ENCODE measurements at regions not wholly inside any gene's neighbourhood (a gene's known extent, or its start where the extent isn't known, plus 50 kb on each side); places are given as distances from the start of the nearest gene placed in this dataset.

DNA sequence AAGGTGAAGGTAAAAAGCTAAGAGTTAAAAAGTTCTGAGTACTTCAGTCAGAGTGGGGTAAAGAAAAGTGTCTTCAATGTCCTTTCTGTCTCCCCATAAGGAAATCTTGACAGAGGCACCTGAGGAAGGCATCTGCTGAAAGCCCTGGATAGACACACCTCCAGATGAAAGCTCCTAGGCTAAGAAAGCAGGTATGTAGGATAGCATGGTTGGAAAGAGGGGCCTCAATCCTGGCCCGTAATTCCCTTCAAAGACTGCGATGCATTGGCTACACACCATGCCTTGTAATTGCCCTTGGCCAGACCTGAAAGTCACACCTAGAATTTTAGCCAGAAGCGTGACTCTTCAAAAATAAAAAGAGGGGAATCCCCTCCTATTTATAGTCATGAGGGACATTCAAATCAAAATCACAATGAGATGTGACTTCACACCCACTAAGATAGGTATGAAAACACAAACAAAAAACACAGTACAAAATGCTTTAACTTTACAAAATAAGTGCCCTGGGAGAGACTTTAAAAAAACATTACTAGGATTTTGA, 809.7 kb downstream of the IPMK start:
- no peak for DNase-seq
- no peaks in the 10 kb centered on the region for H3K36me3 ChIP-seq (ENCODE audit: insufficient read depth, low read length)
- H3K4me1 ChIP-seq (ENCODE audit: insufficient read depth, low read length) = no peaks in the 10 kb centered on the region
- Mint-ChIP-seq H3K27me3 (no peaks in the 10 kb centered on the region), H3K27ac (no peak overlapping the region), H3K4me3 (no peak overlapping the region), H3K36me3 (no peaks in the 10 kb centered on the region), H3K4me1 (no peaks in the 10 kb centered on the region), H3K9me3 (peaks cover 0 to 7% (median 2%) of the 10 kb centered on the region in 8 donors)
- no peak overlapping the region for H3K4me3 ChIP-seq (ENCODE audit: low read length in 2 of 2)
- no peaks in the 10 kb centered on the region for H3K27me3 ChIP-seq (ENCODE audit: insufficient read depth, low read length)
- ChIA-PET CTCF (ENCODE audit: partially characterized antibody) (no interaction called here), POLR2A (ENCODE audit: partially characterized antibody) (no interaction called here)
- no peak overlapping the region for H3K27ac ChIP-seq (ENCODE audit: low read depth, low read length)
- intact Hi-C loops (cut with micrococcal nuclease) = no loop called here
- no peaks in the 10 kb centered on the region for H3K9me3 ChIP-seq (ENCODE audit: control insufficient read depth in 1 of 2, low read length in 2 of 2)

DNA sequence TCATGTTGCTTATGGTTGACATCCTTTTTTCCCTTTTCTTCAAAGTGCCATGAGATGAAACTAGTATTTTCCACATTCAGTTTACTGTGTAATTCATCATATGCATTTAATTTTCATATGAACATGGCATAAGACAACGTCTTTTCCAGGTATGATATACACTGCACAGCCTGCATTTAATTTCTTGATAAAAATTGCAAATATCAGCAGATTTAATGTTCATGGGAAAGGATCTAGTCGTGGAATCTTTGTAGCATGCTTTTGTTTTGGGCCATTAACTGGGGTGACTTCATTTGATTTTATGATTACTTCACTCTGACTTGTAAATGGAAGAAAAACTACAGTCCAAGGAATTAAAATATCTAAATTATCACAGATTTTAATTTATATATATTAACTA, 837.3 kb downstream of the IPMK start:
- H3K4me3 ChIP-seq (ENCODE audit: low read length in 2 of 2) = no peak overlapping the region
- Mint-ChIP-seq H3K36me3 (no peaks in the 10 kb centered on the region), H3K27ac (no peak overlapping the region), H3K4me1 (no peaks in the 10 kb centered on the region), H3K27me3 (no peaks in the 10 kb centered on the region), H3K9me3 (peaks cover 0 to 4% (median 2%) of the 10 kb centered on the region in 8 donors), H3K4me3 (no peak overlapping the region)
- no peak overlapping the region for H3K27ac ChIP-seq (ENCODE audit: low read depth, low read length)
- no peaks in the 10 kb centered on the region for H3K9me3 ChIP-seq (ENCODE audit: control insufficient read depth in 1 of 2, low read length in 2 of 2)
- intact Hi-C loops (cut with micrococcal nuclease) = no loop called here
- POLR2A ChIA-PET (ENCODE audit: partially characterized antibody) = no interaction called here
- CTCF ChIA-PET (ENCODE audit: partially characterized antibody) = no interaction called here
- H3K4me1 ChIP-seq (ENCODE audit: insufficient read depth, low read length) = no peaks in the 10 kb centered on the region
- no peaks in the 10 kb centered on the region for H3K36me3 ChIP-seq (ENCODE audit: insufficient read depth, low read length)
- DNase-seq = no peak
- H3K27me3 ChIP-seq (ENCODE audit: insufficient read depth, low read length) = no peaks in the 10 kb centered on the region

- H3K9me3 ChIP-seq (ENCODE audit: control insufficient read depth in 1 of 2, low read length in 2 of 2) = no peaks in the 10 kb centered on the region
- ChIA-PET CTCF (ENCODE audit: partially characterized antibody) (no interaction called here), POLR2A (ENCODE audit: partially characterized antibody) (no interaction called here)
- no peaks in the 10 kb centered on the region for H3K36me3 ChIP-seq (ENCODE audit: insufficient read depth, low read length)
- no peaks in the 10 kb centered on the region for H3K4me1 ChIP-seq (ENCODE audit: insufficient read depth, low read length)
- no peaks in the 10 kb centered on the region for H3K36me3 Mint-ChIP-seq
- no peak overlapping the region for H3K27ac Mint-ChIP-seq
- no peak overlapping the region for H3K27ac ChIP-seq (ENCODE audit: low read depth, low read length)
- no peak for DNase-seq
- peaks cover 0 to 9% (median 3%) of the 10 kb centered on the region in 8 donors for H3K9me3 Mint-ChIP-seq
- H3K27me3 ChIP-seq (ENCODE audit: insufficient read depth, low read length) = no peaks in the 10 kb centered on the region
- H3K4me3 ChIP-seq (ENCODE audit: low read length in 2 of 2) = no peak overlapping the region
- no peaks in the 10 kb centered on the region for H3K27me3 Mint-ChIP-seq
- intact Hi-C loops (cut with micrococcal nuclease) = no loop called here
- H3K4me3 Mint-ChIP-seq = no peak overlapping the region
- H3K4me1 Mint-ChIP-seq = no peaks in the 10 kb centered on the region
Measured at GRCh38 chr10:57420881-57421280, 846.8 kb downstream of the IPMK start.

DNA sequence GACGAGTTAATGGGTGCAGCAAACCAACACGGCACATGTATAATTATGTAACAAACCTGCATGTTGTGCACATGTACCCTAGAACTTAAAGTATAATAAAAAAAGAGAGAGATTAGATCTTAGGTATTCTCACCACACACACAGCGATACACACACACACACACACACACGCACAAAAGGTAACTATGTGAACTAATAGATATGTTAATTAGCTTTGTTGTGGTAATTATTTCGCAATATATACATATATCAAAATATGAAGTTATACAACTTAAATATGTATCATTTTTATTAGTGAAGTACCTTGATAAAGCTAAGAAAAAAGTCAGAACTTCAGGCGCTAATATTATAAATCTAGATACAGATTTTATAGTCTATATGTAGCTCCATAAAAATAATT, 849.2 kb downstream of the IPMK start:
- Histone ChIP-seq H3K36me3 (ENCODE audit: insufficient read depth, low read length) (no peaks in the 10 kb centered on the region), H3K27ac (ENCODE audit: low read depth, low read length) (no peak overlapping the region), H3K4me3 (ENCODE audit: low read length in 2 of 2) (no peak overlapping the region), H3K27me3 (ENCODE audit: insufficient read depth, low read length) (no peaks in the 10 kb centered on the region), H3K4me1 (ENCODE audit: insufficient read depth, low read length) (no peaks in the 10 kb centered on the region), H3K9me3 (ENCODE audit: control insufficient read depth in 1 of 2, low read length in 2 of 2) (no peaks in the 10 kb centered on the region)
- Mint-ChIP-seq H3K9me3 (peaks cover 0 to 14% (median 4%) of the 10 kb centered on the region in 8 donors), H3K4me1 (no peaks in the 10 kb centered on the region), H3K27ac (no peak overlapping the region), H3K36me3 (no peaks in the 10 kb centered on the region), H3K27me3 (no peaks in the 10 kb centered on the region), H3K4me3 (no peak overlapping the region)
- ChIA-PET CTCF (ENCODE audit: partially characterized antibody) (no interaction called here), POLR2A (ENCODE audit: partially characterized antibody) (no interaction called here)
- DNase-seq = no peak
- intact Hi-C loops (cut with micrococcal nuclease) = no loop called here

DNA sequence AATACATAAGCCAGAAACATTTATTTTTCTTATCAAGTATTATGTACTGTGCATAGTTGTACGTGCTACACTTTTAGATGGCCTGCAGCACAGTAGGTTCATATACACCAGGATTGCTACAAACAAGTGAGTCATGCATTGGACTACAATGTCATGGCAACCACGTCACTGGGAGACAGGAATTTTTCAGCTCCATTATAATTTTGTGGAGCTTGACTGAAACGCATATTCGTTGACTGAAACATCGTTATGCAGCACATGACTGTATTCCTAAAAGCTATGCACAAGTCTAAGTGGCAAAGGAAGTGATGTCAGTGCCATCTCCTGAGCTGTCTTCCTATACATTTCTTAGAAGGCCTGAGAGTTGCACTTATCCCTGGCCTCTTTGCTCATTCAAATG, 871.8 kb downstream of the IPMK start:
- Mint-ChIP-seq H3K4me3 (no peak overlapping the region), H3K27me3 (no peaks in the 10 kb centered on the region), H3K27ac (no peak overlapping the region), H3K9me3 (peaks cover 0 to 6% (median under 1%) of the 10 kb centered on the region in 8 donors), H3K36me3 (no peaks in the 10 kb centered on the region), H3K4me1 (no peaks in the 10 kb centered on the region)
- ChIA-PET POLR2A (ENCODE audit: partially characterized antibody) (no interaction called here), CTCF (ENCODE audit: partially characterized antibody) (no interaction called here)
- Histone ChIP-seq H3K36me3 (ENCODE audit: insufficient read depth, low read length) (no peaks in the 10 kb centered on the region), H3K9me3 (ENCODE audit: control insufficient read depth in 1 of 2, low read length in 2 of 2) (no peaks in the 10 kb centered on the region), H3K4me1 (ENCODE audit: insufficient read depth, low read length) (no peaks in the 10 kb centered on the region), H3K4me3 (ENCODE audit: low read length in 2 of 2) (no peak overlapping the region), H3K27ac (ENCODE audit: low read depth, low read length) (no peak overlapping the region), H3K27me3 (ENCODE audit: insufficient read depth, low read length) (no peaks in the 10 kb centered on the region)
- no peak for DNase-seq
- intact Hi-C loops (cut with micrococcal nuclease) = no loop called here

DNA sequence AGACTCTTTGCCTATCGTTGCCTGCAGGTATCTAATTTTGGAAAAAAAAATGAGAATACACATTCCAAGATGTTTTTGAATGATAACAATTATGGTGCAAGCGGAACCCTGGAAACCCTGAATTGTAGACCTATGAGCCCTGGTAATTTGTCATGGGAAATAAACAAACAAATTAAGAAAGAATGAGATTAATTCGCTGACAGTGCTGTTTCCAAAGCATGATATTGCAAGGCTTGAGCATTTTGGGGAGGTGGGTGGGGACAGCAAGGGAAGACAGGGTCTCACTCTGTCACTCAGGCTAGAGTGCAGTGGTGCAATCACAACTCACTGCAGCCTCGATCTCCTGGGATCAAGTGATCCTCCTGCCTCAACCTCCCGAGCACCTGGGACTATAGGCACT, 900.3 kb downstream of the IPMK start:
- ChIA-PET CTCF (ENCODE audit: partially characterized antibody) (no interaction called here), POLR2A (ENCODE audit: partially characterized antibody) (no interaction called here)
- Mint-ChIP-seq H3K36me3 (no peaks in the 10 kb centered on the region), H3K9me3 (peaks cover 0 to 4% (median under 1%) of the 10 kb centered on the region in 8 donors), H3K4me3 (no peak overlapping the region), H3K4me1 (no peaks in the 10 kb centered on the region), H3K27me3 (no peaks in the 10 kb centered on the region), H3K27ac (no peak overlapping the region)
- Histone ChIP-seq H3K4me3 (ENCODE audit: low read length in 2 of 2) (no peak overlapping the region), H3K9me3 (ENCODE audit: control insufficient read depth in 1 of 2, low read length in 2 of 2) (no peaks in the 10 kb centered on the region), H3K27ac (ENCODE audit: low read depth, low read length) (no peak overlapping the region), H3K36me3 (ENCODE audit: insufficient read depth, low read length) (no peaks in the 10 kb centered on the region), H3K27me3 (ENCODE audit: insufficient read depth, low read length) (no peaks in the 10 kb centered on the region), H3K4me1 (ENCODE audit: insufficient read depth, low read length) (no peaks in the 10 kb centered on the region)
- no peak for DNase-seq
- intact Hi-C loops (cut with micrococcal nuclease) = no loop called here

DNA sequence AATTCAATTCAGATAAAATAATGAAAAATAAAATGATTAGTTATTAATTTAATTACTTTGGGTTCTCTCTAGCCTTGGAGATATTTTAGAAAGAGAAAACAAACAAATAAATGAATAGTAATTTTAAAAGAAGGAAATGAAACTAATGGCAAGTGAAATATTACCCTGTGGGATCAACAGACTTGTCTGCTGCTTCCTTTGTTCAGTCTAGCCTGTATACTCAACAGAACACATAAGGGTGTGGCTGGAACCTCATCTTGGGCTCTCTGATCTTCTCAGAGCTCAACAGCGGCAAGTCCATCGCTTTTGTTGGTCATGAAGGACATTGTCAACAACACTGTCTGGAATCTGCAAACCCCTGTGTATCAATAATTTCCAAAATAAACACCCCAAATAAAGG, 904.9 kb downstream of the IPMK start:
- Histone ChIP-seq H3K9me3 (ENCODE audit: control insufficient read depth in 1 of 2, low read length in 2 of 2) (no peaks in the 10 kb centered on the region), H3K27ac (ENCODE audit: low read depth, low read length) (no peak overlapping the region), H3K4me1 (ENCODE audit: insufficient read depth, low read length) (no peaks in the 10 kb centered on the region), H3K36me3 (ENCODE audit: insufficient read depth, low read length) (no peaks in the 10 kb centered on the region), H3K4me3 (ENCODE audit: low read length in 2 of 2) (no peak overlapping the region), H3K27me3 (ENCODE audit: insufficient read depth, low read length) (no peaks in the 10 kb centered on the region)
- ChIA-PET CTCF (ENCODE audit: partially characterized antibody) (no interaction called here), POLR2A (ENCODE audit: partially characterized antibody) (no interaction called here)
- no peak overlapping the region for H3K27ac Mint-ChIP-seq
- intact Hi-C loops (cut with micrococcal nuclease) = no loop called here
- H3K36me3 Mint-ChIP-seq = no peaks in the 10 kb centered on the region
- DNase-seq = no peak
- no peaks in the 10 kb centered on the region for H3K4me1 Mint-ChIP-seq
- H3K27me3 Mint-ChIP-seq = no peaks in the 10 kb centered on the region
- H3K9me3 Mint-ChIP-seq = no peaks in the 10 kb centered on the region
- H3K4me3 Mint-ChIP-seq = no peak overlapping the region

DNA sequence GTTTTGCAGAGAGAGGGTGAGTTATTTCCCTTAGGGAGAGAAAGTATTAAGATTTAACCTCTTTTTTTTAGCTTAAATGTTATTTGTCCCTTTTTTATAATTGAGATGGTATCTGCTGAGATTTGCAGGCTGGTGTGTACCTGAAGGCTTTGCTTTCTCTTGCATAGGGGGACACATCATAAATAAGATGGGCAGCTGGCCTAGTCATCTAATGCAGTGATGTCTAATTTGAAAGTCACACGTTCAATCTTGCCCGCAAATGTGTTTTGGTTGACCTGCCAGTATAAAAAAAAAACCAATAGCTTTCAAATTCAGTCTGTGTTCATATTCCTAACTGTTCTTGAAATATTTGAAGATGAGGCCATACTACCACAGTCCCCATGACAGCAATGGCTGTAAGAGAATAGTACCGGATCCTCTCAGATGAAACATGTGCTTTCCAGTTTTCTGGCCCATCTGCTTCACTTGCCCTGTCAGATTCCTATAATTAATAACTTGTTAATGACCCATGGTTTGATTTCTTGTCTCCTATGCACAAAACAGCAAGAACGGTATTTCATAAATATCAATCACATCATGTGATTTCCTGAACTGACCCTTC, 914.2 kb downstream of the IPMK start:
- no peaks in the 10 kb centered on the region for H3K27me3 ChIP-seq (ENCODE audit: insufficient read depth, low read length)
- no peak overlapping the region for H3K27ac ChIP-seq (ENCODE audit: low read depth, low read length)
- H3K4me3 ChIP-seq (ENCODE audit: low read length in 2 of 2) = no peak overlapping the region
- intact Hi-C loops (cut with micrococcal nuclease) = no loop called here
- no peaks in the 10 kb centered on the region for H3K4me1 Mint-ChIP-seq
- no peaks in the 10 kb centered on the region for H3K27me3 Mint-ChIP-seq
- POLR2A ChIA-PET (ENCODE audit: partially characterized antibody) = no interaction called here
- DNase-seq = no peak
- H3K36me3 Mint-ChIP-seq = no peaks in the 10 kb centered on the region
- H3K9me3 ChIP-seq (ENCODE audit: control insufficient read depth in 1 of 2, low read length in 2 of 2) = no peaks in the 10 kb centered on the region
- peaks cover 0 to 7% (median 4%) of the 10 kb centered on the region in 8 donors for H3K9me3 Mint-ChIP-seq
- H3K4me3 Mint-ChIP-seq = no peak overlapping the region
- CTCF ChIA-PET (ENCODE audit: partially characterized antibody) = no interaction called here
- H3K27ac Mint-ChIP-seq = no peak overlapping the region
- H3K4me1 ChIP-seq (ENCODE audit: insufficient read depth, low read length) = no peaks in the 10 kb centered on the region
- no peaks in the 10 kb centered on the region for H3K36me3 ChIP-seq (ENCODE audit: insufficient read depth, low read length)

All from CD4-positive, alpha-beta memory T cell (primary cell).